ENCODE measurements at regions not wholly inside any gene's neighbourhood (a gene's known extent, or its start where the extent isn't known, plus 50 kb on each side); places are given as distances from the start of the nearest gene placed in this dataset.

DNA sequence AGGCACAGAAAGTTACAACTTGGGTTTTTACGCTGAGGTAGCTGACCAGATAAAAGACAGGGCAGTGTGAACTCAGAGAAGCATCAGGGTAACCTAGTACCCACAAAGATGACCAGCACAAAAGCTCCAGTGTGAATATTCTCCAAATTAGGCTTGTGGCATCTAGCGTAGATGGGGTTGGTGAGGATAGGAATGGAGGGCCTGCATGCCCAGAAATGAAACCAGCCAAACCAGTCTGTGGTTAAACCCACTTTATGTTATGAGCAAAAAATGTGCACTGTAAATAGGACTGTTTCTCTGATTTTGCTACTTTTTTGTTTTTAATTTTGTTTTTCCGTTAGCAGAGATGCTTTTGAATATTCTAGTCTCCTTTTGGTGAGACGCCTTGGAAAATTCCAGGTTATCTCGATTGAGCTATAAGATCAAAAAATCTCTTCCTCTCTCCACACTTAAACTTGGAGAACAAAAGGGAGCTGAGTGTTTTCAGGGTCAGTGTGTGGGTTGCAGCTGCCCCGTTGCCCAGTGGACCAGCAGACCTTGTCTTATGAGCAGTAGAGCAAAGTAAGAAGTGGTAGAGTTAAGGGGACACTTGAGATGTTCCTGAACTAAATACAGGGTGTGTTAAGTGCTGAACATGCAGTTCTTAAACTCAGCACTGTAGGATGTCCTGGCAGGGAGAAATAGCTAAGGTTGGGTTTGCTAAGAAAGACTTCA lies 132.9 kb downstream of the C3orf38 start:
- ChIA-PET POLR2A (no interaction called here), CTCF (no interaction called here)
- DNase-seq (ENCODE audit: low read depth, low spot score) = no peak
- TF ChIP-seq CTCF (IDR thresholded peaks at IDR 0.05; ENCODE audit: low read depth, low read length) = no peak
- Histone ChIP-seq H3K27ac (ENCODE audit: low read depth, low read length) (no peak overlapping the region), H3K9me3 (ENCODE audit: control insufficient read depth, insufficient read depth, low read length) (no peaks in the 10 kb centered on the region), H3K27me3 (ENCODE audit: control insufficient read depth, insufficient read depth, low read length) (no peaks in the 10 kb centered on the region), H3K4me3 (ENCODE audit: low read depth, low read length) (no peak overlapping the region)

- H3K27ac ChIP-seq (ENCODE audit: low read depth, low read length) = no peak overlapping the region
- H3K27me3 ChIP-seq (ENCODE audit: control insufficient read depth, insufficient read depth, low read length) = no peaks in the 10 kb centered on the region
- ChIA-PET POLR2A (no interaction called here), CTCF (no interaction called here)
- TF ChIP-seq CTCF (IDR thresholded peaks at IDR 0.05; ENCODE audit: low read depth, low read length) = no peak
- no peaks in the 10 kb centered on the region for H3K9me3 ChIP-seq (ENCODE audit: control insufficient read depth, insufficient read depth, low read length)
- H3K4me3 ChIP-seq (ENCODE audit: low read depth, low read length) = no peak overlapping the region
- DNase-seq (ENCODE audit: low read depth, low spot score) = no peak
Measured at GRCh38 chr3:88283242-88283592, 133.5 kb downstream of the C3orf38 start.

DNA sequence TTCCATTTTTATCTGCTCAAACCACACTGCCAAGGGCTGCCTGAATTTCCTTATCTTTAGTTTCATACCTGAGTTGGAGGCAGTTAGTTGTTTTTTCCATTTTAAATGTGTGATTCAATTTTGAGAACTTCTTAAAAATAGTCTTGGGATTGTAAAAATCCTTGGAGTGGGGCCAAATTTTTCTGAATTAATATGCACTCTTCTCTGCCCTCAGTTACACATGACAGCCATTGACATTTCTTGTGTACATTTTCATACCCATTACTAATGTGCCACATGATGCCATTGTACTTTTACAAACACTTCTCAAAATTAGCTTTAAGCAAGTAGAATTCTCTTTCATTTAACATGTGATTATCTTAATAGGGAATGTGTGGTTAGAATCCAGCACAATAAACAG lies 141.7 kb downstream of the C3orf38 start:
- Histone ChIP-seq H3K27ac (ENCODE audit: low read depth, low read length) (no peak overlapping the region), H3K27me3 (ENCODE audit: control insufficient read depth, insufficient read depth, low read length) (no peaks in the 10 kb centered on the region), H3K9me3 (ENCODE audit: control insufficient read depth, insufficient read depth, low read length) (no peaks in the 10 kb centered on the region), H3K4me3 (ENCODE audit: low read depth, low read length) (no peak overlapping the region)
- CTCF ChIA-PET = no interaction called here
- no peak for TF ChIP-seq CTCF (IDR thresholded peaks at IDR 0.05; ENCODE audit: low read depth, low read length)
- DNase-seq (ENCODE audit: low read depth, low spot score) = no peak
- POLR2A ChIA-PET = no interaction called here

- no peak overlapping the region for H3K4me3 ChIP-seq (ENCODE audit: low read depth, low read length)
- ChIA-PET POLR2A (no interaction called here), CTCF (no interaction called here)
- DNase-seq (ENCODE audit: low read depth, low spot score) = no peak
- no peaks in the 10 kb centered on the region; the same call in 1 of the 2 replicates for H3K9me3 ChIP-seq (ENCODE audit: control insufficient read depth, insufficient read depth, low read length)
- TF ChIP-seq CTCF (IDR thresholded peaks at IDR 0.05; ENCODE audit: low read depth, low read length) = no peak
- no peaks in the 10 kb centered on the region for H3K27me3 ChIP-seq (ENCODE audit: control insufficient read depth, insufficient read depth, low read length)
- H3K27ac ChIP-seq (ENCODE audit: low read depth, low read length) = no peak overlapping the region
Measured at GRCh38 chr3:88298189-88298588, 148.4 kb downstream of the C3orf38 start.

- Histone ChIP-seq H3K9me3 (ENCODE audit: control insufficient read depth, insufficient read depth, low read length) (no peaks in the 10 kb centered on the region; the same call in 1 of the 2 replicates), H3K27me3 (ENCODE audit: control insufficient read depth, insufficient read depth, low read length) (no peaks in the 10 kb centered on the region), H3K4me3 (ENCODE audit: low read depth, low read length) (no peak overlapping the region), H3K27ac (ENCODE audit: low read depth, low read length) (no peak overlapping the region)
- no peak for DNase-seq (ENCODE audit: low read depth, low spot score)
- no peak for TF ChIP-seq CTCF (IDR thresholded peaks at IDR 0.05; ENCODE audit: low read depth, low read length)
- ChIA-PET POLR2A (no interaction called here), CTCF (no interaction called here)
Measured at GRCh38 chr3:88301273-88301995, 151.7 kb downstream of the C3orf38 start.

Data from AG04450 (cell line).